Stimulated activated CD4-positive, alpha-beta T cell treated with anti-CD3 and anti-CD28 coated beads, Interleukin-4, amount 100 ng/mL, for 1 hour (primary cell): ENCODE measurements at regions not wholly inside any gene's neighbourhood (a gene's known extent, or its start where the extent isn't known, plus 50 kb on each side); places are given as distances from the start of the nearest gene placed in this dataset.

Source experiments
- DNase-seq: peaks from one replicate; pipeline ENCODE4 v3.0.0-alpha.2; 2020

GRCh38 chr11:116527180-116527991 is 245.4 kb downstream of the BUD13 start:
- no peak for DNase-seq

GRCh38 chr11:116525961-116526495 is 246.8 kb downstream of the BUD13 start:
- no peak for DNase-seq

GRCh38 chr11:116519499-116519898 is 253.3 kb downstream of the BUD13 start:
- DNase-seq: no peak

GRCh38 chr11:116518141-116518540 is 254.6 kb downstream of the BUD13 start:
- DNase-seq: no peak

- DNase-seq: no peak
Measured at GRCh38 chr11:116517584-116517983, 255.2 kb downstream of the BUD13 start.

- DNase-seq: no peak
Measured at GRCh38 chr11:116517077-116517476, 255.7 kb downstream of the BUD13 start.

GRCh38 chr11:116515664-116516184 is 257.1 kb downstream of the BUD13 start:
- DNase-seq: no peak

GRCh38 chr11:116513894-116514293 is 258.9 kb downstream of the BUD13 start:
- no peak for DNase-seq

- DNase-seq: no peak
Measured at GRCh38 chr11:116513278-116513823, 259.4 kb downstream of the BUD13 start.

GRCh38 chr11:116512841-116513240 is 259.9 kb downstream of the BUD13 start:
- no peak for DNase-seq

GRCh38 chr11:116511684-116512083 is 261.1 kb downstream of the BUD13 start:
- DNase-seq: no peak

GRCh38 chr11:116510886-116511650 is 261.7 kb downstream of the BUD13 start:
- no peak for DNase-seq

- DNase-seq: no peak
Measured at GRCh38 chr11:116510166-116510565, 262.6 kb downstream of the BUD13 start.

- no peak for DNase-seq
Measured at GRCh38 chr11:116509551-116509950, 263.2 kb downstream of the BUD13 start.

- DNase-seq: no peak
Measured at GRCh38 chr11:116507849-116508695, 264.7 kb downstream of the BUD13 start.

- no peak for DNase-seq
Measured at GRCh38 chr11:116507016-116507415, 265.8 kb downstream of the BUD13 start.

- no peak for DNase-seq
Measured at GRCh38 chr11:116506263-116506825, 266.4 kb downstream of the BUD13 start.

- no peak for DNase-seq
Measured at GRCh38 chr11:116505298-116506262, 267.2 kb downstream of the BUD13 start.

GRCh38 chr11:116504541-116505297 is 268.1 kb downstream of the BUD13 start:
- DNase-seq: no peak
